OCI-LY3 (cell line): ENCODE measurements at regions not wholly inside any gene's neighbourhood (a gene's known extent, or its start where the extent isn't known, plus 50 kb on each side); places are given as distances from the start of the nearest gene placed in this dataset.

ENCODE experiments used
- H2AFZ ChIP-seq: fragments of 200-600, 300-600 bp; shearing (Covaris generic); 2 replicates; pipeline ENCODE4 v1.6.0; 2014; ENCODE audit warnings: antibody characterized with exemption, low read depth, low read length
- H3K27ac ChIP-seq: fragments of 200-600, 300-600 bp; sonication (generic); 2 replicates; pipeline ENCODE4 v1.5.1; 2014; ENCODE audit warnings: mild to moderate bottlenecking, low read length, moderate library complexity, mixed read lengths
- H3K27me3 ChIP-seq: fragments of 200-600, 300-600 bp; sonication (generic); 2 replicates; pipeline ENCODE4 v1.6.1; 2014; ENCODE audit warnings: low read depth, low read length, mixed read lengths
- H3K36me3 ChIP-seq: fragments of 200-600, 300-600 bp; sonication (generic); replicated peaks from 2 replicates; pipeline ENCODE3; 2014; ENCODE audit warnings: low read depth, low read length, mixed read lengths
- H3K4me1 ChIP-seq: fragments of 300-600, 200-600 bp; sonication (generic); 2 replicates; pipeline ENCODE4 v1.6.1; 2014; ENCODE audit warnings: low read length, mixed read lengths
- H3K4me2 ChIP-seq: fragments of 200-600, 300-600 bp; sonication (generic); 2 replicates; pipeline ENCODE4 v1.6.1; 2014; ENCODE audit warnings: low read length, mixed read lengths
- H3K4me3 ChIP-seq: fragments of 300-600, 200-600 bp; sonication (generic); 2 replicates; pipeline ENCODE4 v1.5.1; 2014; ENCODE audit warnings: antibody characterized with exemption, mild to moderate bottlenecking, low read length, moderate library complexity
- H3K79me2 ChIP-seq: fragments of 300-600, 200-600 bp; shearing (Covaris generic); 2 replicates; pipeline ENCODE4 v1.6.1; 2014; ENCODE audit warnings: mild to moderate bottlenecking, low read length, mixed read lengths
- H3K9ac ChIP-seq: fragments of 300-600, 200-600 bp; shearing (Covaris generic); 2 replicates; pipeline ENCODE4 v1.6.0; 2014; ENCODE audit warnings: mild to moderate bottlenecking, low read length, moderate library complexity
- H3K9me3 ChIP-seq: fragments of 200-600, 300-600 bp; shearing (Covaris generic); 2 replicates; pipeline ENCODE4 v1.6.1; 2014; ENCODE audit warnings: low read length, mixed read lengths; ENCODE audit not compliant: insufficient read depth
- H4K20me1 ChIP-seq: fragments of 200-600, 300-600 bp; sonication (generic); 2 replicates; pipeline ENCODE4 v1.6.1; 2016; ENCODE audit warnings: low read length, mixed read lengths; ENCODE audit not compliant: insufficient read depth
- EZH2phosphoT487 ChIP-seq: fragments of 200-600 bp; shearing (Covaris generic); IDR thresholded peaks from 2 replicates; pipeline ENCODE4 v1.6.1; 2018; ENCODE audit warnings: antibody characterized with exemption, mixed run types, low read depth
- TF ChIP-seq, protein P1 (sequence below): fragments of 200-600, 300-600 bp; sonication (generic); IDR thresholded peaks from 2 replicates; pipeline ENCODE4 v1.5.1; 2014; ENCODE audit warnings: antibody characterized with exemption, low read length, low read depth

GRCh38 chr12:125208942-125209341, 143.7 kb downstream of the AACS start:
- Histone ChIP-seq H3K27ac (no peak overlapping the region), H3K9ac (no peak overlapping the region), H2AFZ (no peak overlapping the region), H3K79me2 (no peaks in the 10 kb centered on the region), H3K4me1 (no peaks in the 10 kb centered on the region), H3K4me3 (no peak overlapping the region), H4K20me1 (no peaks in the 10 kb centered on the region), H3K36me3 (no peaks in the 10 kb centered on the region), H3K27me3 (peaks cover 8% of the 10 kb centered on the region; the same call in 1 of the 2 replicates), H3K9me3 (no peaks in the 10 kb centered on the region), H3K4me2 (no peak overlapping the region)
- no peak for TF ChIP-seq EZH2phosphoT487
- TF ChIP-seq, protein P1, sequence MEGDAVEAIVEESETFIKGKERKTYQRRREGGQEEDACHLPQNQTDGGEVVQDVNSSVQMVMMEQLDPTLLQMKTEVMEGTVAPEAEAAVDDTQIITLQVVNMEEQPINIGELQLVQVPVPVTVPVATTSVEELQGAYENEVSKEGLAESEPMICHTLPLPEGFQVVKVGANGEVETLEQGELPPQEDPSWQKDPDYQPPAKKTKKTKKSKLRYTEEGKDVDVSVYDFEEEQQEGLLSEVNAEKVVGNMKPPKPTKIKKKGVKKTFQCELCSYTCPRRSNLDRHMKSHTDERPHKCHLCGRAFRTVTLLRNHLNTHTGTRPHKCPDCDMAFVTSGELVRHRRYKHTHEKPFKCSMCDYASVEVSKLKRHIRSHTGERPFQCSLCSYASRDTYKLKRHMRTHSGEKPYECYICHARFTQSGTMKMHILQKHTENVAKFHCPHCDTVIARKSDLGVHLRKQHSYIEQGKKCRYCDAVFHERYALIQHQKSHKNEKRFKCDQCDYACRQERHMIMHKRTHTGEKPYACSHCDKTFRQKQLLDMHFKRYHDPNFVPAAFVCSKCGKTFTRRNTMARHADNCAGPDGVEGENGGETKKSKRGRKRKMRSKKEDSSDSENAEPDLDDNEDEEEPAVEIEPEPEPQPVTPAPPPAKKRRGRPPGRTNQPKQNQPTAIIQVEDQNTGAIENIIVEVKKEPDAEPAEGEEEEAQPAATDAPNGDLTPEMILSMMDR, result no peak

GRCh38 chr12:125210104-125210755, 145.0 kb downstream of the AACS start:
- H3K4me3 ChIP-seq, result no peak overlapping the region
- no peak overlapping the region for H2AFZ ChIP-seq
- no peaks in the 10 kb centered on the region for H4K20me1 ChIP-seq
- H3K79me2 ChIP-seq, result no peaks in the 10 kb centered on the region
- no peaks in the 10 kb centered on the region for H3K4me1 ChIP-seq
- no peak overlapping the region for H3K4me2 ChIP-seq
- no peaks in the 10 kb centered on the region for H3K9me3 ChIP-seq
- peaks cover 3% of the 10 kb centered on the region; the same call in 1 of the 2 replicates for H3K27me3 ChIP-seq
- no peak overlapping the region for H3K9ac ChIP-seq
- TF ChIP-seq, protein P1, result no peak
- no peak for TF ChIP-seq EZH2phosphoT487
- H3K27ac ChIP-seq, result no peak overlapping the region
- no peaks in the 10 kb centered on the region for H3K36me3 ChIP-seq

DNA sequence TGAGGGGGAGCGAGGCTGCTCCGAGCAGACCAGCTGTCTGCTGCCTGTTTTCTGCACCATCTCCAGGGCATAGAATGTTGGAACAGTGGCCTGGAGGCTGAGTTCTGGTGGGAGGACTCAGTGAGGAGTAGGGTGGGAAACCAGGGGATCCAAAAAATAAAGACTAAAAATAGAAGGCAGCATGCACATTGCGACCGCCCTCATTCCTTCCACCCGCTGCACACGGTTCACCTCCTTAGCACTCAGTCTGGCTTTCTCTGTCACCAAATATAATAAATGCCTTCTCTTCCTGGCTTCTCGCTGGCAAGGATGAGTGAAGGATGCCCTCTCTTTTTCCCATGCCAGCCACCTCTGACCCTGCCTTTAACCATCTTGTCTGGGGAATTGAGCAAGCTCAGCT, 146.2 kb downstream of the AACS start:
- Histone ChIP-seq H3K27ac (no peak overlapping the region), H3K79me2 (no peaks in the 10 kb centered on the region), H3K9me3 (no peaks in the 10 kb centered on the region), H2AFZ (no peak overlapping the region), H4K20me1 (no peaks in the 10 kb centered on the region), H3K4me2 (no peak overlapping the region), H3K4me3 (no peak overlapping the region), H3K4me1 (no peaks in the 10 kb centered on the region), H3K9ac (no peak overlapping the region), H3K36me3 (no peaks in the 10 kb centered on the region), H3K27me3 (no peaks in the 10 kb centered on the region; the same call in 1 of the 2 replicates)
- no peak for TF ChIP-seq EZH2phosphoT487
- TF ChIP-seq, protein P1, result no peak

- H3K4me3 ChIP-seq, result no peak overlapping the region
- H3K4me2 ChIP-seq, result no peak overlapping the region
- H3K9me3 ChIP-seq, result no peaks in the 10 kb centered on the region
- no peaks in the 10 kb centered on the region for H3K4me1 ChIP-seq
- H2AFZ ChIP-seq, result no peak overlapping the region
- H3K79me2 ChIP-seq, result no peaks in the 10 kb centered on the region
- no peaks in the 10 kb centered on the region for H4K20me1 ChIP-seq
- H3K27ac ChIP-seq, result no peak overlapping the region
- H3K36me3 ChIP-seq, result no peaks in the 10 kb centered on the region
- TF ChIP-seq, protein P1, result no peak
- TF ChIP-seq EZH2phosphoT487, result no peak
- no peaks in the 10 kb centered on the region for H3K27me3 ChIP-seq
- H3K9ac ChIP-seq, result no peak overlapping the region
Measured at GRCh38 chr12:125214289-125214688, 149.1 kb downstream of the AACS start.
